ENCODE measurements at regions not wholly inside any gene's neighbourhood (a gene's known extent, or its start where the extent isn't known, plus 50 kb on each side); places are given as distances from the start of the nearest gene placed in this dataset.

GRCh38 chr4:125432078-125432477 is 117.3 kb downstream of the FAT4 start (continued):
- TF ChIP-seq PRDM15 (CRISPR knock-in tag; IDR thresholded peaks at IDR 0.05) (no peak), SIN3A (IDR thresholded peaks at IDR 0.05; ENCODE audit: borderline replicate concordance, low read depth, low read length) (no peak), TEAD3 (CRISPR knock-in tag; optimal IDR thresholded peaks at IDR 0.05; ENCODE audit: borderline replicate concordance) (no peak), ZNF180 (CRISPR knock-in tag; IDR thresholded peaks at IDR 0.05; ENCODE audit: borderline replicate concordance, low read depth) (no peak), FIP1L1 (IDR thresholded peaks at IDR 0.05; ENCODE audit: borderline replicate concordance, insufficient read depth, low read depth, low read length) (no peak), ZMAT5 (CRISPR knock-in tag; IDR thresholded peaks at IDR 0.05; ENCODE audit: borderline replicate concordance, low read depth) (no peak), ZNF432 (CRISPR knock-in tag; IDR thresholded peaks at IDR 0.05; ENCODE audit: borderline replicate concordance) (no peak), KMT2A (CRISPR knock-in tag; IDR thresholded peaks at IDR 0.05) (no peak)

GRCh38 chr4:125433453-125433852 is 118.7 kb downstream of the FAT4 start:
- CTCF ChIA-PET (ENCODE audit: low intra/inter-chr PET ratio, low total read pairs): no interaction called here
- H3K27ac ChIP-seq (ENCODE audit: extremely low read length, insufficient read depth, low read length): no peak overlapping the region
- POLR2A ChIA-PET: no interaction called here
- H4K20me1 ChIP-seq (ENCODE audit: insufficient read depth, low read length): no peaks in the 10 kb centered on the region
- in situ Hi-C loops (cut with HindIII; ENCODE audit: extremely low pct_ligation_motif_present, low pct_unique_long_range_greater_than_20kb): no loop called here
- H2AFZ ChIP-seq (ENCODE audit: low read length): no peak overlapping the region
- DNase-seq (ENCODE audit: low spot score) (no peak), ATAC-seq (no peak), FAIRE-seq (no peak)
- H3K4me2 ChIP-seq (ENCODE audit: low read depth, low read length): no peak overlapping the region
- no peak overlapping the region for H3K4me3 ChIP-seq (replicated peaks in 1 of 3; ENCODE audit: insufficient read depth in 1 of 3, low read depth in 2 of 3, low read length in 3 of 3)
- no TSS peak for BruUV-seq (replicated peaks)
- TF ChIP-seq ZNF224 (CRISPR knock-in tag; IDR thresholded peaks at IDR 0.05) (no peak), ZNF761 (CRISPR knock-in tag; conservative IDR thresholded peaks at IDR 0.05) (no peak), MTF1 (CRISPR knock-in tag; IDR thresholded peaks at IDR 0.05) (no peak), SMC3 (IDR thresholded peaks at IDR 0.05; ENCODE audit: low read length) (no peak), ZNF709 (CRISPR knock-in tag; IDR thresholded peaks at IDR 0.05) (no peak), ZBTB26 (CRISPR knock-in tag; IDR thresholded peaks at IDR 0.05; ENCODE audit: borderline replicate concordance) (no peak)
- H3K4me1 ChIP-seq (ENCODE audit: insufficient read depth, low read length): no peaks in the 10 kb centered on the region
- H3K9me3 ChIP-seq (ENCODE audit: low read length): no peaks in the 10 kb centered on the region
- no peak overlapping the region for H3K9ac ChIP-seq (ENCODE audit: insufficient read depth, low read depth, low read length)
- no peaks in the 10 kb centered on the region for H3K27me3 ChIP-seq (ENCODE audit: control insufficient read depth in 1 of 2, insufficient read depth in 2 of 2, low read length in 2 of 2)
- WGBS (ENCODE audit: low lambda C conversion rate): 33% methylated on average over 2 of the region's 2 CpGs
- intact Hi-C loops (cut with micrococcal nuclease; ENCODE audit: unreplicated experiment): loop anchor here (5.0 kb wide), 1 partner anchor 121 kb away; the partner anchor contains the start of gene FAT4
- no peaks in the 10 kb centered on the region for H3K36me3 ChIP-seq (replicated peaks in 1 of 2; ENCODE audit: control insufficient read depth in 1 of 2, insufficient read depth in 2 of 2, low read length in 2 of 2)
- no peaks in the 10 kb centered on the region for H3K79me2 ChIP-seq (ENCODE audit: insufficient read depth, low read length)
